Ecto neural progenitor cell (in vitro differentiated cells): ENCODE measurements at regions not wholly inside any gene's neighbourhood (a gene's known extent, or its start where the extent isn't known, plus 50 kb on each side); places are given as distances from the start of the nearest gene placed in this dataset.
"Not testable (repeated sequence)": the region's sequence is repeated elsewhere in the genome, so short reads cannot be mapped to it uniquely, and the experiment has no call there.

ENCODE experiments used
- DNase-seq: peaks from one replicate; pipeline ENCODE4 v3.0.0-alpha.2; 2018; ENCODE audit warnings: low spot score

DNA sequence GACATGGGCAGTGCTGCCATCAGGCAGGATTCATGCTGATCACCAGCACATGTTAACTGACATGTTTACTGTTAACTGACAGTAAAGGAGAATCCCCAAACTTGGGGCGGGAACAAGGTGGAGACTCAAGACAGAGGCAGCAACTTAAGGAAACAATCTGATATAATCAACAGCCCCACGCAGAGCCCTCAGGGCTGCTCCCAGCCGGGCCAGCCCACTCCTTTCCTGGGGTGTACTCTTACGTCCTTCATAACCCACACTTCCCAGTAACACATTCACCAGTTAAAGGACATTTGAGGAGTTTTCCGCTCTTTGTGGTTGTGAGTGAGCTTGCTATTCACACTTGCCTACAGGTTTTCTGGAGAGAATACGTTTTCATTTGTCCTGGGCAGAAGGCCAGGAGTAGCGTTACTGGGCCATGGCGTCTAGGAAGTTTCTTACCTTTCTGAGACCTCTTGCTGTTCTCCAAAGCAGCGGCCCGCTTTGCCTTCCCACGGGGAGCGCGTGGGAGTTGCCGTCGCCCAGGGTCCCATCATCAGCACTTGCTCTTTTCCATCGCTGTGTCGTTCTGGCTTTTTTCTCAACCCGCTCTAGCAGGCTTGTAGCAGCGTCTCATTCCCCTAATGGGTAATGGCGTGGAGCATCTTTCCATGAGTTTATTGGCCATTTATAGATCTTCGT, 56.4 kb downstream of the FOXF2 start:
- DNase-seq: no peak

DNA sequence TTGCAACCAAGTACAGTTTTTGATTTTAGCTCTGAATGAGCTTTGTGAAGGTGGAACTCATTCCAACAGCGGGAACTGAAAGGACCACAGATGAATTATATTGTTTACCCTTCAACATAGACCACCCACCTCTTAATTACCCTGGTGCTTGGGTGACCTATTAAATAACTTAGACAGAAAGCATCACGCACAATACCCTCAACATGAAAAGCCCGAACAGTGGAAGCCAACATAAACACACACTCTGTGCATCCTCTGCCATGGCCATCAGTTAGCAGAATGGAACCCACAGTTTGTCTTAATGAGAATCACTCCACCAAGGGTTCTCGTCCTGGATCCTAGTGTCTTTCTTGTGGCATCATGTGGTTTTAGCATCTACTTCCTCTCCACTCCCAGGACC, 60.5 kb downstream of the FOXF2 start:
- DNase-seq: no peak

DNA sequence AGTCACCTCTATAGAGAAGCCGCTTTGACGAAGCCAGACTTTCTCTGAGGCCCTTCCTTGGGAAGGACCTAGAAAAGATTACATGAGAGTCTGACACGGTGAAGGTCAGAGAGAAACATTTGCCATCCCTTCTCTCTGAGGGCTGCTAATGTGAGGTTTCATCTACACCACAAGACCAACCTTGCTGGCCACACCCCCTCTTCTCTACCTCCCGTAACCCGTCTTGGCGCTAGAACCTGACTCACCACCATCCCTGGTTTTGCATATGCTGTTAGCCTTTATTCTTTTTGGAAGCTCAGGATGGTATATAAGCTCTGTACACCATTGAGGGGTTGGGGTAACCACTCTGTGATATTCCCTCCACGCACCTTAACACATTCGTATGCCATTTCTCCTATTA, 63.6 kb downstream of the FOXF2 start:
- no peak for DNase-seq

DNA sequence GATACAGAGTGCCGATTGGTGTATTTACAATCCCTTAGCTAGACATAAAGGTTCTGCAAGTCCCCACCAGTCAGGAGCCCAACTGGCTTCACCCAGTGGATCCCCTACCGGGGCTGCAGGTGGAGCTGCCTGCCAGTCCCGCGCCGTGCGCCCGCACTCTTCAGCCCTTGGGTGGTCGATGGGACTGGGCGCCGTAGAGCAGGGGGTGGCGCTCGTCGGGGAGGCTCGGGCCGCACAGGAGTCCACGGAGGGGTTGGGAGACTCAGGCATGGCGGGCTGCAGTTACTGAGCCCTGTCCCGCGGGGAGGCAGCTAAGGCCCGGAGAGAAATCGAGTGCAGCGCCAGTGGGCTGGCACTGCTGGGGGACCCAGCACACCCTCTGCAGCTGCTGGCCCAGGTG, 67.4 kb downstream of the FOXF2 start:
- DNase-seq: not testable (repeated sequence)

DNA sequence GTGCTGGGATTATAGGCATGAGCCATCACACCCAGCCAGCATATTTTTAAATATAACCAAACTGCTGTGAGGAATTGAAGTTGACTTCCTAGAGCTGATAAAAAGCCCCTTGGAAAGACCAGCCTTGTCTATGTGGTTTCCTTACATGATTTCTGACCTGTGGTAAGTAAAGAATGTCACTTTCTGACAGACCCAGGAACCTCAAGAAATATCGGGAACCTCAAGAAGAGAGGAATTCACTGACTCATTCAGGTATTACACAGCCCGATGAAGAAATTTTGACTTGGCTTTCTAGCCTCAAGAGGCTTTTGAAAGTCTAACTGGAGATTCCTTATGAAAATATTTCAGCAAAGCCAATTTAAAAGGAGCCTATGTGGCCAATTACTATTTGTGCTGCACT, 71.8 kb downstream of the FOXF2 start:
- no peak for DNase-seq

DNA sequence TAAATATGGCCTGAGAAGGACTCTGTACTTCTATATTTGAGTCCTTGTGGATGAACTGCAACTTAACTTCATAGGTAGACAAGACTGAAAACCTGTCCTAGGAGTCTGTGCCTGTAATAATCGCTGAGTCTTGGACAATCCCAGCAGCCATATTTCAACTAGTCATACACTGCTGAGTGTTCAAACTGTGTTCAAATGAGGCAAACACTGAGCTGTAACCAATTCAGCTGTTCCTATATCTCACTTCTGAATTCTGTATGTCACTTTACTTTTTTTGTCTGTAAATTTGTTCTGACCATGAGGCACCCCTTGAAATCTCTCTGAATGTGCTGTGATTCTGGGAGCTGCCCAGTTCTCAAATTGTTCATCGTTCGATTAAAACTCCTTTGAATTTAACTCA, 72.4 kb downstream of the FOXF2 start:
- no peak for DNase-seq

DNA sequence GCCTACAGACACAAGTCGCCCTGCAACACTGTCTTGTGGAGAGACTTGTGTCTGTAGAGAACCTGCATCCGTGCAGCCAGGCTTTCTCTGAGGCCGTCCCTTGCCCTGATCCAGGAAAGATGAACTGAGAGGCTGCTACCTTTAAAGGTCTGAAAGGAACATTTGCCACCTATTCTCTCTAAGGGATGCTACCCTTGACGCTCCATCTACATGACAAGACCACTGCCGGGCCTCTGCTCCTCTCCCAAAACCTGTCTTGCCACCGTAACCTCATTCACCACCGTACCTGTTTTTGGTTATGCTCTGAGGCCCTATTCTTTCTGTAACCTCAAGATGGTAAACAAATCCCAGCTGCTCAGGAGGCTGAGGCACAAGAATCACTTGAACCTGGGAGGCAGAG, 73.9 kb downstream of the FOXF2 start:
- DNase-seq: no peak

DNA sequence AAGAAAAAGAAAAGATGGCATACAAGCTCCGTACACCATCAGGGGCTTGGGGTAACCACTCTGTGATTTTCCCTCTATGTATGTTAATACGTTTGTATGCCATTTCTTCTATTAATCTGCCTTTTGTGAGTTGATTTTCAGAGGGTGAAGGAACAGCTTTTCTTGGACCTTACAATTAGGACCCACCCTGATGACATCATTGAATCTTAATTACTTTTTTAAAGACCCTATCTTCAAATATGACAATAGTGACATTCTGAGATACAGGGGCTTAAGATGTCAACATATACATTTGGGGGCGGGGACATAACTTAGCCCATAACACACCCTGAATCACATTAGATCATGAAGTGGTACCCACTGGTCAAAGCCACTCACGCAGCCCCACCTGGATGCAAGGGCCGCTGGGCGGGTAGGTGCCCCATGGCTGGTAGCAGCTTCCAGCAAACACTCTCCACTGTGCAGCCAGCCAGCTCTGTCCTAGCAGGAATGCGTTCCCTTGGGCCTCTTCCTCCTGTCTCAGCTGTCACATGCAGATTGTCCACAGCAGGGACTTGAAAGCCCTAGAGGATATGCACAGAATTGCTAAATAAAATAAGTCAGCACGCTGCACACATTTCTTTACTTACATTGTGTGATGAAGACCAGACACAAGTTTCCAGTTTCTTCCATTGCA, 74.5 kb downstream of the FOXF2 start:
- no peak for DNase-seq

DNA sequence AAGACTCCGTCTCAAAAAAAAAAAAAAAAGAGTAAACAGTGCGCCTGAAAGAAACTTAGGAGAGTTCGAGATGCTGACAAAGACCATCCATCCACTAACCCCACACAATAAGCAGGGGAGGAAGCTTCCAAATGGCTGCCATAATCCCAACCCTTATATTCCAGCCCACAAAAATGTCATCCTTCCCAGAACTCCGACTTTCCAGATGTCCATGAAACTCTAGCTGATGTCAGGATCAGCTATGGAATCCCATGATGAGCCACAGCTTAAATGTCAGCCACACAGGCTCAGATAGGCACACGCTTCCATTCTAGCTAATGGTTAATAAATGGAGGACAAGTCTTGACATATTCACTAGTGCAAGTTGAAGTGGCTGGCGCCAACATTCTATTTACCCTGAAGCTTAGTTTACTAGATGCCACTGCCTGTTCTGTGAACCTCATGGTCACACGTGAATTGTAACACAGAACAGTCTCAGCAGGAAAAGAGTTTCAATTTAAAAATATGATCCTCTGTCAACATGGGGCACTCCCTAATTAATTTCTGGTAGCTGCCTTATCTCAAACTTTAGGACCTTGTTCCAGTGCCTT, 75.5 kb downstream of the FOXF2 start:
- DNase-seq: no peak

DNA sequence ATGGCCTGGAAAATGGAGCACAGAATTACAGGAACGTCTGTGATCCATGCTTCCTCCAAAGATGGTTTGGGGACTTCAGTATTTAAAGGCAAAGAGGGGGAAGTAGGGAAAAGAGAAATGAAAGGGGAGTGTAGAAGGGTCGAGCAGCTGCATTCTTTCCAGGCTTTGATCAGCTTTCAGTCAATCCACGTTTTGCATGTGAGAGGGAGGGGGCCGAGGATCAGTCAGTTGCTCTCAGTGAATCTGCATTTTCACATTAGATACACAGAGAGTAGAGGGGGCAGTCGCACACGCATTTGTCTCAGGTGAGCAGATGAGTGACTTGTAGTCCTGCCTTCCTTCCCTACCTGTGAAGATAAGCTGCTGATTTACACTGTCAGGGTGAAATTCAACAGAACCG, 78.8 kb downstream of the FOXF2 start:
- no peak for DNase-seq

DNA sequence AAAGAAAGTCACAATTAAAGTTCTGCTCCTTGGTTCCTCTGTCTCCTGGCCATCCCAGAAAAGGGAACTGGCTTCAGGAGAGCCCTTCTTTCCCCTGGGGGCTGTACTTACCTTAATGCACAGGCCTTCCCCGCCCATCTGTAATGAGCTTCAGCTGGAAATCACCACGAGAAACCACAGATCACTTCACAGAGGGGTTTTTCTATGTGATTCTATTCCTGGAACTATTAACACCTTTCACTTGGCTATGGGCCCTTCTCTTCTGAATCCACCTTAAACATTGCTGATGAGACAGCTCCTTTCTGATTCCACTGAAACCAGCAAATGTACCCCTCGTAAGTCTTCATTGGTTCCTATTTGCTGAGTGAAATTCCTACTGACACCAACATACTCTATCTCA, 80.7 kb downstream of the FOXF2 start:
- DNase-seq: no peak

DNA sequence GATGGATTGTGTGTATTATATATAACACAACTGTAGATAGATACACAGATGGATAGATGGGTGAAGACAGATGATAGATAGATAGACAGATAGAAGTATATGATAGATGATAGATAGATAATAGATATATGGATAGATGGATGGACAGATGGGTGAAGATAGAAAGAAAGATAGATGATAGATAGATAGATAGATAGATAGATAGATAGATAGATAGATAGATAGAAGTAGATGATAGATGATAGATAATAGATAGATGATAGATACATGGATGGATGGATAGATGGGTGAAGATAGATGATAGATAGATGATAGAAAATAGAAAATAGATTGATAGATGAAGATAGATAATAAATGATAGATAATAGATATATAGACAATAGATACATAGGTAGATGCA, 83.3 kb downstream of the FOXF2 start:
- DNase-seq: no peak

DNA sequence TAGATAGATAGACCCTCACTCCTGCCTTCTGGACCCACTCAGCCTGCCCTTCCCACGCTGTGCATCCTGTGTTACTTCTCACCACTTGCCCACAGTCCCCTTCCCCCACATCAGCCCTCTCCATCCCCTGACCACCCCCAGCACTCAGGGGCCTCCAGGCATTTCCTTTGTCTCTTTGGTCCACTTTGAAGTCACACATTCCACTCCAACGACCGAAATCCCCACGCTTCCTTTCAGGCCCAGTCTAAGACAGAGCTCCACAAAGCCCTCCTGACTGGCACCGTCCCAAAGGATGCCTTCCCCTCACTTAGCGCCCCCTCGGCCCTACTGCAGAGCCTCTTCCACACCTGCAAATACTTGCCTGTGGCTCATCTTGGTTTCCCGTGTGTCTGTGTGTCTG, 83.8 kb downstream of the FOXF2 start:
- no peak for DNase-seq

DNA sequence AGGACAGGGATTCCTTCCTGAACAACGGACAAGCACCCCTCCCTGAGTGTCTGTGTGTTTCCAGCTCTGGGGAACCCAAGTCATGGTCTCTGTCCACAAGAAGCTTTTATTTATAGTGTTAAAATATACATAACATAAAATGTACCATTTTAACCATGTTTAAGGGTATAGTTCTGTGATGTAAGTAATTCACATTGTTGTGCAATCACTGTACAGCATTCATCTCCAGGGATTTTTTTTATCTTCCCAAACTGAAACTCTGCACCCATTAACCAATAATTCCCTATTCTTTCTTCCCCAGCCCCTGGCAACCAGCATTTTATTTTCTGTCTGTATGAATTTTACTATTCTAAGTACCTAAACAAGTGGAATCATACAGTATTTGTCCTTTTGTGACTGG, 84.2 kb downstream of the FOXF2 start:
- DNase-seq: no peak

DNA sequence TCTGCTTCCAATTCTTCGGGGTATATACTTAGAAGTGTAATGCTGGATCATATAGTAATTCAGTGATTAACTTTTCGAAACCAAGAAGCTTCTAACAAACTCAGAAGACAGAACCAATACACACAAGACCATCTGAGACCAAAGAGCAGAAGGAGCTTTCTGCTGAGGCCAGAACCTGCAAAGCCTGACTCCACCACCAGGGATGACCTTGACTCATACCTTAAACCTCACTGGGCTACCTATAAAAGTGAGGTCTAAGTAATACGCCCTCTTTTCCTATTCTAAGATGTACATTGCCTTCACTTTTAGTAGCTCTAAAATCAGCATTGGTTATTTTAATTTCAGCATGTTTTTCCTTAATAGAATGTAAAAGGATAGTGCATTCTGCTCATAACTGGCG, 84.8 kb downstream of the FOXF2 start:
- no peak for DNase-seq

DNA sequence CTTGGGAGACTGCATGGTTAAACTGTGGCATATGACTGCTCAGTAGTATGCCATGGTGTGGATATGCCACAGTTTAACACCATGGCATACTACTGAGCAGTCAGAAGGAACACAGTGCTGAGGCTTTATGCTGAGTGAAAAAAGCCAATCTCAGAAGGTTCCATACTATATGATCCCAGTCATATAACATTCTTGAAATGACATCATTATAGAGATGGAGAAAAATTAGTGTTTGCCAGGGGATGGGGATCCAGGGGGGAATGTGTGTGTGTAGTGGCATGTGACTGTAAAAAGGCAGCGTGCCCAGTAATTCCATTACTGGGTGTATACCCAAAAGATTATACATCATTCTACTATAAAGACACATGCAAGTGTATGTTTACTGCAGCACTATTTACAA, 85.8 kb downstream of the FOXF2 start:
- DNase-seq: no peak

DNA sequence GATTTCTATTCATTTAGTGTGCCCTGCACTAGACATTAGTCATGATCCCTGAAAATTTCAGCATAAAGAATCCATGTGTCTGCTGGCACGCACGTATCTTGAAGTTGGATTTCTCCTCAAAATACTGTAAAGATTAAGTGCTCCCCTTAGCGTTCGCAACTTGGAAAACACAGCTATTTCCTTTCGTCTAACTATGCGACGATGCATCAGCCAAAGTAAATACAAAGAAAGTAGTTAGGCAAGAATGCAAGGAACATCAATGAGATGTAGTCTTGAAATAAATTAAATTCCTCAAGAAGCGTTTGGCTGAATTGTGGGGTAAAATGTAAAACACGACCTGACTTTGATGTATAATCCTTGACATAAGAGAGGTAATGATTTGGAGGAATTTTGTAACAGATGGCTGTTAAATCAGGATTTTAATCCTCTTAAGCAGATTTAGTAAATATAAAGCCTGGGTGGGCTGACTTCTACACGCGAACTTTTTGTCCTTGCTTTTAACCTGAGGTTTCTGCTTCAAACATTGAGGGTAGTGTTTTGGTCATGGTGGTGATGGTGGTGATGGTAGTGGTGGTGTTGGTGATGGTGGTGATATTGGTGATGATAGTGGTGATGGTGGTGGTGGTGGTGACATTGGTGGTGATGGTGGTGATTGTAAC, 88.2 kb downstream of the FOXF2 start:
- DNase-seq: no peak

DNA sequence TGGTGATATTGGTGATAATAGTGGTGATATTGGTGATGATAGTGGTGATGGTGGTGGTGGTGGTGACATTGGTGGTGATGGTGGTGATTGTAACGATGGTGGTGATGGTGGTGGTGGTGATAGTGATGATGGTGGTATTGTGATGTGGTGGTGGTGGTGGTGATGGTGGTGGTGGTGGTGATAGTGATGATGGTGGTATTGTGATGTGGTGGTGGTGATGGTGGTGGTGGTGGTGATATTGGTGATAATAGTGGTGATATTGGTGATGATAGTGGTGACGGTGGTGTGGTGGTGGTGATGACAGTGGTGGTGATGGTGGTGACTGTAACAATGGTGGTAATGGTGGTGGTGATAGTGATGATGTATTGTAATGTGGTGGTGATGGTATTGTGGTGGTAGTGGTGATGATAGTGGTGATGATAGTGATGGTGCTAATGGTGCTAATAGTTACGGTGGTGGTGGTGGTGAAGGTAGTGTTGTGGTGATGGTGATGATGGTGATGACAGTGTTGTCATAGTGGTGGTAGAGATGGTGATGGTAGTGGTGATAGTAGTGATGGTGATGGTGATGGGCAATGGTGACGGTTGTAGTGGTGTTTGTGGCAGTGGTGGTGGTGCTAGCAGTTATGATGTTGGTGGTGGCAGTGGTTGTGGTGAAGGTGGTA, 88.9 kb downstream of the FOXF2 start:
- DNase-seq: not testable (repeated sequence)

DNA sequence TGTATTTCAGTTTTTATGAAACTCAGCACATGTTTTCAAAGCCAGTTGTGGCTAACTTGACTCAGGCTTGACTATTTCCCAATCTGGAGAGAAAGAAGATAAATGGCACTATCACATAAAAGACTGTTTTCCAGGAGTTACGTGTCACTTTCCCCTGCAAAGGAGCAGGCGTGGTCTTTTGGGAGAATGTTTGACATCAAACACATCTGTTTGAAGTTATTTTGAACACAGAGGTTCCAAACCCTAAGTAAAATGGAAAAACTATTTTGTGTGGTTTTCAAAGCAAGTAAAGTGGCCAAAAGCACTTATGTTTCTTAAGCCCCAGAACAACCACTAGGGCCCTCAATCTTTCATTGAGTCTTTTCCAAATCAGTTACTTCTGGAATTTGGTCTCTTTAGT, 89.7 kb downstream of the FOXF2 start:
- DNase-seq: no peak

DNA sequence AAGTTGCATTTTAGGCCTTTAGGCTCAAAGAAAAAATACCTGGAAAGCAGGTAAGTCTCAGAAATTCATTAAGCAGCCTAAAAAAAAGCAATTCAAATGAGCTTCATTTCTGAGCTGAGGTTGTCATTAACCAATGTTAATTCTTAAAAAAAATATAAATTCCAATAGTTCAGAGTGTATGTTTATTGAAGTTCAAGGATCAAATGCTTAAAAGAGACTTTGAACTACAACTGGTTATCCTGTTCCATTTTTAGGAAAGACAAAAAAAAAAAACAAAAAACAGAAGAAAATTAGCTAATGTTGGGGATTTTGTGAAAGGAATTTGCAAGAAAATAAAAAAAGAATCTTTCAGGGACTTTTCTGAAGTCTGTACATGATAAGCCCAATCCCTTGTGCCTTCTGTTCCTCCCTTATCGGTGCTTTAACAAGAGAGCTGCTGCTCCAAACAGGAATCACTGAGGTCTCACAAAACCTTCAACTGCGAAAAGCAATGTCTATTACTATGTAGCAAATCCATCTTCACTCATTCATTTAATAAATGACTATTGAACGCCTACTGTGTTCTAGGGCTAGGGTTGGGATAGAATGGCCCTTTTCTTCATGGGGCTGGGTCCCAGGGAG, 90.3 kb downstream of the FOXF2 start:
- DNase-seq: no peak

DNA sequence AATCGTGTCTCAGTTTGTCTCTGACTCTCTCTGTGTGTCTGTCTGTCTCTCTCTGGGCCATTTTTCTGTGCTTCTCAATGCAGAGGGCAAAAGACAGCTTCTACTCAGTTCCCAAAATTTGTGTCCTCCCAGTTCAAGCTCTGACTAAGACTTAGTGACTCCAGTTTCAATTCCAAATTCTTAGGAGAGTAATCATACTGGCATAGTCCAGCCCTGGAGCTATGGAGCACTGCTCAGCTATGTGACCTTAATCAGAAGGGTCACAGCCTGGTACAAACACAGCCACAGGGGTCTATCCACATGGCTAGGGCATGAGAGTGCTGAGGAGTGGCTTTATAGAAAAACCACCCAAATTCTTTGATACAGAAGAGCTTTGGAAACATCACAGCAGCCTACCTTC, 91.9 kb downstream of the FOXF2 start:
- DNase-seq: no peak
